NCI-H345 treated with DMSO at 0.1 percent for 48 hours (cell line): ENCODE measurements at regions not wholly inside any gene's neighbourhood (a gene's known extent, or its start where the extent isn't known, plus 50 kb on each side); places are given as distances from the start of the nearest gene placed in this dataset.

Experiments used
- DNase-seq: peaks from one replicate; lab custom pipeline; 2025; ENCODE audit not compliant: unreplicated experiment; lab: John Stamatoyannopoulos, UW

DNA sequence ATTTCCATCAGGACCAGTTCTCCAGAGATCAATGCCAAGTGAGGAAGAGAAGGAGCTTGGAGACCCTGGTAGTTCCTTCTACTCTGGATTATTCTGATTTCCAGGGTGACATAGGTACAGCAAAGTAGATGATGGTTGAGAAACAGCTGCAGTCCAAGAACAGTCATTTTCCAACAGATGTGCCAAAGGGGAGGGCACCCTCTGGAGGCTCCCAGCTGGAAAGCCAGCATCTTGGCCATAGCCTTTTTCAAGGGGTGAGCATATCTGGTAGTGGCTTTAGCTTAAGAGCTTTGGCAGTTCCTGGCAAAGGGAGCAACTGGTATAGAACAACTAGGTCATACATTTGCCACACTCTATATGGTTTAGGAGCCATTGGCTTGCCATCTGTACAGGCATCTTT is 492.7 kb downstream of the RASEF start:
- DNase-seq, result no peak

DNA sequence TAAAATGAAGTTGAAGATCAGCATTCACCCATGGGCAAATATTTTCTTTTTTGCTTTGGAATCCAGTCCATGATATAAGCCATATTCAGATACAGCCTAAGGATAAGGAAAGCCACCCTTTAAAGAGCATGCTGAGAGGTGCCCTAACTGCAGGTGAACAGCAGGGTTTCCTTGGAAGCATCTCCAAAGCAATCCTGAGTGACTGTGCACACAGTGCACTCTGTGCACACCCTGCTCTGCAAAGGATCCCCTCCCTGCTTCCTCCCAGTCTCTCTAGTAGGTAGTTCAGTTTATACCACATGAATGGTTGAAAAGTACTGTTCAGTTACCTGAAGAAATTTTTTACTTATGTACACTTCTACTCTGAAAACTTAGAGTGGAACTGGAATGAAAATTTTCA is 491.4 kb downstream of the RASEF start:
- DNase-seq, result no peak

DNA sequence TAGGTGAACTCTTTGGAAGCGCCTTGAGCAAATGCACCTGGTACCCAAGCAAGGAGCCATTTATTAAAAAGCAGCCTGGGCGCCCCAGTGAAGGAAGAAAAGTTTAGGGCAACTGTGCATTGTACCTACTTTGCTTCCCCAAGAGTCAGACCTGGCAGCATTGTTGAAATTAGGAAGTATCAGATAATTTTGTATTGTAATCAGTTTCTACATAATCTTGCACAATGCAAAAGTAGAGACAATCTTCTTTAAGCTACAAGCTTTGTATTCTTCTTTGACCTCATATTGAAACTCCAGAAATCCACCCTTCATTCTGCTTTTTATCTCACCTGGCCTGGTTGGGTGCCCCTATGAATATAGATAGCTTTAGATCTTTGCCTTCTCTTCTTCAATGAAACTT is 490.8 kb downstream of the RASEF start:
- DNase-seq, result no peak

DNA sequence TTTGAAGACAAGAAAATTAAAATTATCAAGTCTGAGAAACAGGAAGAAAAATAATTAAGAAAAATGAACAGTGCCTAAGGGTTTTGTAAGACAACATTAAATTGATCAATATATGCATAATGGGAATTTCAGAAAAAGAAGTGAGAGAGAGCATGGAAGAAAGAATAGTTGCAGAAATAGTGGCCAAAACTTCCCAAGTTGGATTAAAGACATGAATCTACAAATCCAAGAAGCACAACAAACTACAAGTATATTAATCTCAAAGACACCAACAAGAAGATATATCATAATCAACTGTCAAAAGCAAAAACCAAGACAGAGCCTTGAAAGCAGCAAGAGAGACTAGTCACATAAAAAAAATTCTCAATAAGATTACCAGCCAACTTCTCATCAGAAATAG is 488.0 kb downstream of the RASEF start:
- DNase-seq, result no peak

DNA sequence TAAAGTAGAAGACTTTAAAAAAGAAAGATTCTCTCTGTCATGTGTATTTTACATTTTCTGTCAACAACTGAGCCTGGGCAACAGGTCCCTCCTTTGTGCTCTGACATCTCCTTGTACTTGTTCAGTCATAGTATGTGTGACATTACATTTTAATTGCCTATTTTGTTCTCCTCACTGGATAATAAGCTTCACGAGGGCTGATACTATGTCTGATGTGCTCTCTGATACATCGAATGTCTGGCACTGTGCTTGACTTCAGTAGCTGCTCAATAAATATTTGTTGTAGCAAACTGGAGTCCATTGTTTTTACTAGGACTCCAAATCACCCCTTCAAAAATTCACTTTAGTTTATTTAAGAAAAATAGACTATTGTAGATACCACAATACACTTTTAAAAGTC is 482.0 kb downstream of the RASEF start:
- DNase-seq, result no peak

DNA sequence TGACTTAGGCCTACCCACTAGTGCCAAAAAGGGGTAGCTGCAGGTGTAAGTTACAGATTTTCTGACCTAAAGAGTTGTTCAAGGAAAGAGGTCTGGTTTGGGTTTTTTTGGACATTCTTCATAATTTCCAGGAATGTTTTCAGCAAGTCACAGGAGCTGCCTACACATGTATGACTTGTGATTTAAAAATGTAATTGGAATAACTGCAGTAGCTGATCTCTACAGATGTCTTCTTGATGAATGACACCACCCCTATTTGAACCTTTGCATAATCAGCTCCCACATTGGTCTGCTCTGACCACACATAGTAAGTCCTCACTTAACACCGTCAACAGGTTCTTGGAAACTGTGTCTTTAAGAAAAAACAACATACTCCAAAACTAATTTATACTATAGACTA is 481.4 kb downstream of the RASEF start:
- DNase-seq, result no peak

DNA sequence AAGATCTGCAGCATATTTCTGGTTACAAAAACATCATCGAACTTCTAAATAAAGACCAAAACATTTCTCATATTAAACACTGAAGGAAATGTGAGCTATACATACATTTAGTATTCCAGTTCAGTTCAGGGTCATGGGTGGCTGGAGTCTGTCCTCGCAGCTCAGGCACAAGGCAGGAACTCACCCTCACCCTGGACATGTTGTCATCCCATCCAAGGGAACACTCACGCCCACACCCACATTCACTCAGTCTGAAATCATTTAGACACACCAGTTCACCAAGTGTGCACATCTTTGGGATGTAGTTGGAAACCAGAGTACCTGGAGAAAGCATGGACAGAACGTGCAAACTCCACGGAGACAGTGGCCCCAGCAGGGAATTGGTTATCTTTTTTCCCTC is 481.0 kb downstream of the RASEF start:
- DNase-seq, result no peak

DNA sequence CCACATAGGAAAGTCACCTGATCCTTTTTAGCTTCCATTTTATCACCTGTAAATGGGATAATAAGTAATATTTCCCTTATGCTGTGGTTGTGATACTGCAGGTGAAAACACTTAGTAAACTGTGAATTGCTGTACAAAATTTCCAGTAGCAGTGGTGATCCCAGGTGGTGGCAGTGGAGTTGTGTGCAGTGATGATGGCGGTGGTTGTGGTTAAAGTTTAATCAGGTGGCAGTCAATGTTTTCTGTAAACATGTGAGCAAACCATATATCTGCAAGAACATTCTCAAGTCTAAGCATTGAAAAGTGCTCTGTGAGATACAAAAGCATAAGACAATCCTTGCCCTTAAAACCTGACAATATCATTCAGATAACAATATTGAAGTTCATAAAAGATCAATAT is 480.2 kb downstream of the RASEF start:
- DNase-seq, result no peak

DNA sequence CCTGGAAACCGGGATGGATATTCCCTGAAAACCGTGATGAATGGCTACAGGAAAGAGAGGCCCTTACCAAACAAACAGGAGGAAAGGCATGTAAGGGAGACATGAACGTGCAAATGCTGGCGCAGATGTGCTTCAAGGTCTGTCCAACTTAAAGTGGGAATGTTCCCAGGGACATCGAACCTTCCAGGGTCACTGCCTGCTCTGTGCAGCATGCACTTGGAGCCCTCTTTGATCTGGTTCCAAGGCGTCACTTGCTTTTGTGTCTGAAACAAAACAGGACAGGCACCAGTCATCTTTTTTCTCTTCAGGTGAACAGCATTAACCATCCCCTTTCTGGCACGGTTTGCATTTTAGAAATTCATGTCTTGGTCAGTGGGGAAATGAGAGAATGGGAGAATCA is 479.4 kb downstream of the RASEF start:
- DNase-seq, result no peak

DNA sequence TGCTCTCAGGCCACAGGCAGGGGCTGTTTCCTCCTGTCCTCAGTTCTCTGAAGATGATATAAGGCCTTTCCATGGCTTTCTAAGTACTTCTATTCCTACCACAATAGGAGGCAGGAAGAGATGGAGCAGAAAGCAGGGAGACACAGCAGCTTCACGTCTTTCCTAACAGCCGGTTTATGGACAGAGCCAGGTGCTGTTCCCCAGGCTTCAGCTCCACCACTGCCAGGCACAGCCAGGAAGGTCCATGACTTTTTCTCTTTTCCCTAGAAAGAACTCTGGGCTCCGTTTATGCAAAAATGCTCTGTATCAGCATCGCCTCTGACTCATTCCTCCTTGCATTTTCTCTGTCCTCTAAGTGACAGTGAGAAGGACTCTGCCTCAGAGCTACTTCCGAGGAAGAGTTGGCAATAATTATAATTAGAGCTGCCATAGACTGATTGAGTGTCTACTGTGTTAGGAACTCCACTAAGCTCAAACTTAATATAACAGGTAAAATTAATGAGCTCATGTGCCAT is 478.5 kb downstream of the RASEF start:
- no peak for DNase-seq

DNA sequence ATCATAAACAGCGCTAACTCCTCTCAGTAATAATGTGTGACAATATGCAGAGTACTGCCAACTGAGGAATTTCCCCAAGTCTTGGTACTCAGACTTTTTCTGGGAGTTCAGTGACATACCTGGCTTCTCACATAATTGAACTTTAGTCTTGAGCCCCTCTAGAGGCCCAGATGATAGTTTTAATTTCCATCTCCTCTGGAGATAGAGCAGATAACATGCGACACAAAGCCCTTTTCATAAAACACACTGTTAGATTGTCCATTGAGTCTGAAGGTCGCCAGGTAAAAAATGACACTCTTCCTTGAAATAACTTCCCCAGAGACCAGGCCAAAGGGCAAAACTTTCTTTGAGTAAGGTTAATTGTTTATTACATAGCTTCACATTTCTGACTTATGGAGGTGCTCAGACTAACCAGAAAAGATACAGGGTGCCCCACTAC is 476.0 kb downstream of the RASEF start:
- no peak for DNase-seq

DNA sequence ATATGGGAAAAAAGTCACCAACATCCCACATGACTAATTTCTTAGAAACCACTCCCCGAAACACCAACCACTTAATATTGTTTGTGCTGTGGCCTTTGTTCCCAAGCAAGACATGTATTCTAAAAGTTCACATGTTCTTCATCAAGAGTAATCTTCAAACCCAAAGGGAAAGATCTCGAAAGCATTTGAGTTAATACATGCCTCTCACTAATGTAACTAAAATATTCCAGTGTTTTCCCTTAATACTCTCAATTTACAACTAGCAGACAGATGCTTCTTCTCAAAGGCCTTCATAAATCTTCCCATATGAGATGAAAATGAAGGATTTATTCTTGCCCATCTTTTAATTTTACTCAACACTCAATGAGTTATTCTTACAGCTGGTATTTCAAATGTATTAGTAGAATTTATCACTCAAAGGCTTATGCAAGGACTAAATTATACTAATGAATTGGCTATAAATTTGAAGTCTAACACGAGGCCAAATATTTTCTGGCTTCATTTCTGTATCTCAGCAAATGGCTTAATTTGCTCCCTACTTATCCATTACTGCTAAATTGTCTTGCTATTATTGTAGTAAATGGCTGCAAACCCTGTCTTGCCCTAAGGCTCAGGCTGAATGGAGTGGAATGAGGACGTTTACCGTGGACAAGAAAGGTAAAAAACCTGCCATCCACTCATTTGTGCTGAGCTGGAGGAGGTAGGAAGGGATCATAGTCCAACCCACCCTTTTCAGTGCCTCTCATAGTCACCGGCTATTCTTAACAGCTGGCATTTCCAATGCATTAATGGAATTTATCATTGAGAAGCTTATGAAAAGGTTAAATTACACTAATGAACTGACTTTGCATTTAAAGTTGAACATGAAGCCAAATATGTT is 474.4 kb downstream of the RASEF start:
- no peak for DNase-seq

DNA sequence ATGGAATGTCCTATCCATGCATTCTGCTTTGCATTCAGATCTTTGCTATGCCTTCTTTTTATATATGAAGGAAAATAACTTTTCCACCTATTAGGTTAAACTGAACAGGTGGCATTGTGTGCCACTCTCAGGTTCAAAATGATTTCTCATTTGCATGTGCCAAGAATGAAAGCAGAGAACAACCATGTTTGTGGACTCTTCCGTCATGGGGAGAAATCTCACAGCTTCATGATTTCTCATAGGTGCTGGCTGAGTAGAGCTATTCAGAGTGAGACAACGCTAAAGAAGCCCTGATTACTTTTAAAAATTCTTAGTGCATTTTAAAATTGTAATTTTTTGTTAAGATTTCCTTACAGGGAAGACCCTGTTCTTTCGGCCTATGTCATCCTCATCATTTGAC is 472.1 kb downstream of the RASEF start:
- no peak for DNase-seq

DNA sequence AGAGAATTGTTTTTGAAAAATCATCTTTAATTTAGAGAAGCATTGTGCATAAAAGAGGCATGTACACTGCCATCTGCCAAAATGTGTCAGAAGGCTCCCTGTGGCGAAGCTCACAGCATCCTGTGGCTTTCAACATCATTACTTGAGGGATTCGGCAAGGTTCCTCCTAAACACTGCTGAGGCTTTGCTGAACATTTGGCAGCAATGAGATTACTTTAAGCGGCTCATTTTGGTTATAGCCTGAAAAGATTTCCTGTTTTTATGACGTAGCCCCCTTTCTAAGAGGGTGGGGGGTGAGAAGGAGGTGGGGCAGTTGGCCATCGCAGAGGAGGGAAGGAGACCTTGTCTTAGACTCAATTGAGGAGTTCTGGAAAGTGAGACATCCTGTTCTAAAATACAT is 469.4 kb downstream of the RASEF start:
- DNase-seq, result no peak

DNA sequence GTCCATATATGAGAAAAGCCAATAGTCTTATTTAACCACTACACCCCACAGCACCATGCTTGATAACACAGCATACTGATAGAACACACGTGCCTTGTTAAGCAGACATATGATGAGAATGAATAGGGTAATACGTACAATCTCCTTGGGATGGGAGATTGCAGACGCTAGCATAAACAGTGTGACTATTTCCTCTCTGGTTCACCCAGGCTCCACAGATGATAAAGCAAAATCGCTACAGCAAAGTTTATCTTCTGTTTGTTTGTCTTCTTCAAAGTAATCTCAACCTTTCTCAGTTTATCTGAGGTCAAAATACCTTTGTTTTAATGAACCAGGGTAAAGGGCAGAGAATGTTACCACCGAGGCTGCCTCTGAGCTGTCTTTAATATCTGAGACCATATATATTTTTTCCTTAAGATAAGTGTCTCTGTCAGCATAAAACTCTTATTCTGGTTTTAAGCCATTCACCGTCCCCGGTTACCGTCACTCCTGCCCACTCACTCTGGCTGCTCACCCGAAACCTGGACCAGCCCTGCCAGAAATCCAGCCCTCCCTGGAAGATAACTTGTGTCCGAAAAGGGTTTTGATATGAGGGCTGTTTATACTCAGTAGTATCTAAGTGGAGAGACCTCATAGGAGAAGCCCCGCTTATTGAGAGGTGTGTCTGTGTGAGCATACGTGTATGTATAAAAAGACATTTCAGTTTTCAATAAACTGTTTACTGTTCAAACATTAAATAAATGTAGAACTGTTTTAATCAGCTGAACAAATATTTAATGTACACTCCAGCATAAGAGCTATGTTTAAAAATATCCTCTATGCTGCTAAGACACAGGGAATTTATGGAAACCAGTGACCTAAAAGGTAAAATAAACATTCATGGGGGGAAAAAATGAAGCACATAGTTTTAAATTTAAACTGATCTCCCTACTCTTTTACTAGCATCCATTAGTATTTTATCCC is 465.4 kb downstream of the RASEF start:
- DNase-seq, result no peak

DNA sequence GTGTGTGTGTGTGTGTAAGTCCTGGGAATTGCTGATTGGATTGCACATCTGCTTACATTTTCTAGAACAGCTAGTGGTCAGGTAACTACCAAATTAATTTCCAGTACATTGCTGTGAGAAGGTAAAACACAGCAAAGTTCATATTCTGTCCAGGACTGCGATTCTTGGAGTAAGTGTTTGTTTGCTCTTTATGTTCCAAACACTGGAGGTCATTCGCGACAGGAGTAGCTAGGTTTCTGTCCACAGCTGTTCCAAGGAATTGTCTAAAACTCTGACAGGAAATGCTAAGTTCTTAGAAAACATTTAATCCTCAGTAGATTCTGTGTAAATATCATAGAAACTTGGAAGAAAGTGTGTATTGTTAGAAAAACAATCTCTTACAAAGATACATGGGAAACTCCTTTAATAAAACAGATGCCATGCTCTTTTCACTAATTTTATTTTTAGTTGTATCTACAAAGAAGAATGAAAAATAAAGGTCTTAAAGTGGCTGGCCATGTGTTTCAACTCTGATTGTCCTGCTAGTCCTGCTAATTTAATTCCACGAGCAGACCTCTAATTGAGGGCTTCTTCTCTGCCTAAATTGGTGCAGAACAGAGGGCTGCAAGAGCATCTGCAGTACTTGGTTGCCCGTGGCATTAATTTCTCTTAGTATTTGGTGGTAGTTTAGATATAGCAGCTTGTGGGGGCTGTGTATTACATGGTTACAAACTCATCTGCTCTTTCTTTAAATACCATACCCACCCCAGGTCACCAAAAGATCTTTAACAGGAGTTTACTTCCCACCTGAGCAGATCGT is 464.5 kb downstream of the RASEF start:
- no peak for DNase-seq

DNA sequence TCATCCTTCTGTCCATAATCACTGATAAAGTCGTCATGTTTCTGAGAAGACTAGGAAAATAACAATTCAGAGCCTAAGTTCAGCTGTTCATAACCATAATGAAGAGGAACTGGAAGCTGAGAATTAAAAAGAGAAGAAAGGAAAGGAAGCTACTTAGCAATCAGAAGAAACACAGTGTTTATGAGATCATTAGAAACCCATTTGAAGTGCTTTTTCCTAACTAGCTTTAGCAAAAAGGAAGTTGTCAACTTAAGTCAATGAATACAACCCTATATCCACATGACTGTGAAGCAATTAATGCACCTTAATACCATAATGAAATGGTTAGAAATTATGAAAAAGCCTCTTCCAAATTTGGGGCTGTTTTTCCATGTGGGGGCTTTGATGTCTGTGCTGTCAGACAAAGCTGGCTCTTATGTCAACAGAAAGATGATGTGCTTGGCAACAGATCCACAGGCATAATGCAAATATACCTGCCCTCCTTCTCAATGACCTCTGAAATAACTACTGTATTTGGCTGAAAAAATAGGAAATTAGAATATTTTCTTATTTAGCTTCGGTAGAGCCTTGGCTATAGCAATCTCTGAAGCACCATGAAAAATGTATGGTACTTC is 463.5 kb downstream of the RASEF start:
- no peak for DNase-seq

DNA sequence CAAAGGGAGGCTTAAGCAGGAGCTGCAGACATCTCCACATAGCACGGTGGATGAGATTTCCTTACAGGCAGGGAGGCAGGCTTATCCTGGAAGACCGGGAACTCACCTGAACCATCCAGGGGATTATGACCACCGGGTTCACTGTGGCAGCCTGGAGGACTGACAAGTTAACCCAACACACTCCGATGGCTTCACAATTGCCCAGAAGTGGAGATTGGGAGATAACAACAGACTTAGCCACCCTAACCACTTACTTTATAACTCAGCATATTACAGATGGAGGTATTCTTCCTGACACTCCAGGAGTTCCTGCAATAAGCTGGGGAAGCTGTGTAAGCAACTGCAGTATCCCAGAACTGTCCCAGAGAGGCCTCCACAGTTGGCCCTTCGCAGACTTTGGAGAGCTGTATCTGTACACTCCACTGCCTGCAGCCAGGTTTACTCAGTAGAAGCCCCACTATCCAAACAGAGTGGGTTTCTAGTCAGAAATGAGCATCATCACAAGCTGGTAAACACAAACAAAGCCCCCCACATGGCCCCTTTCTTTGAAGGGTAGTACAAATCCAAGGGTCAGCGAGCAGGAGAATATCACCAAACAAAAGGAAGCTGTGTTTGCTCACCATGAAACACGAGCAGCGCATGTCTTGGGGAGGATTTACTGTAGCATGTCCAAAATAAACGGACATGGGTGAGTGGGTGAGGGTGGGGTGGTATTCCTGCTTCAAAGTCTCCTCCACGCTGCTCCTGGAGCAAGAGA is 462.2 kb downstream of the RASEF start:
- DNase-seq, result no peak

DNA sequence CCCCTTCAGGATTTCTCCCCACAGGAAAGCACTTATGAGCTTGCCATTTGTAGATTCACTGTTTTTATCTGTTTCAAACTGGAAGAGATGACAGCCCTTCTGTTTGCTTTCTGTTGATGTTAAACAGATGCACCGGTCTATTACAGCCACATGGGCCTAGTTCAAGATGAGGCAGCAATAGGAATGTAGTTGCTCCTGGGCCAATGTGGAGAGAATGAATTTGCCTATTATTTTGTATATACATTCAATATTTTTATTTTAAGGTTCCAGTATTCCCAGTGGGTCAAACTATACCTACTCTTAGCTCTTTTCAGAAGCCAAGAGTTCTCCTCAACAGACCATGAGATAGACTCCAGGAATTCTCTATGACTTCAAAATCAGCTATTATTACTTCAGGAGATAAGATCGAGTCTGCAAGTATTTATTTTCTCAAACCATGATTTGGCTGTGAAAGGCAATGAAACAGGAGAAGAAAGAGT is 461.6 kb downstream of the RASEF start:
- no peak for DNase-seq
